CD14-positive monocyte (primary cell): ENCODE measurements at regions not wholly inside any gene's neighbourhood (a gene's known extent, or its start where the extent isn't known, plus 50 kb on each side); places are given as distances from the start of the nearest gene placed in this dataset.

Experiments used
- DNase-seq, 3 donors: peaks; one replicate each; pipeline ENCODE4 v3.0.0-alpha.2; 2011 to 2022
- H2AFZ ChIP-seq: 2 replicates; pipeline ENCODE4 v1.6.0; 2012; ENCODE audit warnings: mild to moderate bottlenecking, low read depth, low read length, inconsistent platforms; ENCODE audit not compliant: insufficient read depth, poor library complexity, severe bottlenecking
- H3K27ac ChIP-seq, 2 donors: 1 replicate in 1 of 2; 2 replicates in 1 of 2; pipeline ENCODE4 v1.5.1; 2012 to 2013; ENCODE audit warnings: low read length in 2 of 2, control low read depth in 1 of 2, inconsistent platforms in 1 of 2, low read depth in 1 of 2, mild to moderate bottlenecking in 1 of 2
- H3K27me3 ChIP-seq, 2 donors: one replicate each; pipeline versions ENCODE4 v1.6.0 to v1.6.1; 2011 to 2013; ENCODE audit warnings: low read length in 2 of 2; ENCODE audit not compliant: control insufficient read depth in 2 of 2, insufficient read depth in 2 of 2
- H3K36me3 ChIP-seq, 2 donors: replicated peaks in 1 of 2; 1 replicate in 1 of 2; 2 replicates in 1 of 2; pipeline versions ENCODE4 v1.5.1 to v1.6.1; 2012 to 2013; ENCODE audit warnings: low read length in 2 of 2, control low read depth in 1 of 2, inconsistent platforms in 1 of 2, mild to moderate bottlenecking in 1 of 2; ENCODE audit not compliant: insufficient read depth in 2 of 2, control insufficient read depth in 1 of 2
- H3K4me1 ChIP-seq, 2 donors: 1 replicate in 1 of 2; 2 replicates in 1 of 2; pipeline versions ENCODE4 v1.5.1 to v1.6.1; 2012 to 2013; ENCODE audit warnings: low read length in 2 of 2, control low read depth in 1 of 2, inconsistent platforms in 1 of 2, mild to moderate bottlenecking in 1 of 2, moderate library complexity in 1 of 2; ENCODE audit not compliant: insufficient read depth in 2 of 2, control insufficient read depth in 1 of 2
- H3K4me2 ChIP-seq: replicated peaks from 2 replicates; pipeline ENCODE3; 2012; ENCODE audit warnings: low read length, moderate library complexity, mild to moderate bottlenecking; ENCODE audit not compliant: poor library complexity, severe bottlenecking; ENCODE audit errors: extremely low read depth
- H3K4me3 ChIP-seq, 3 experiments: fragments of 200-600 bp in 1 of 3; sonication (generic) in 1 of 3; replicated peaks in 1 of 3; 1 replicate in 2 of 3; 2 replicates in 1 of 3; pipeline ENCODE4 v1.5.1; 2011 to 2013; ENCODE audit warnings: low read length in 3 of 3, mild to moderate bottlenecking in 3 of 3, control low read depth in 2 of 3, low read depth in 2 of 3, inconsistent platforms in 1 of 3, moderate library complexity in 1 of 3
- H3K79me2 ChIP-seq: 2 replicates; pipeline ENCODE4 v1.6.0; 2012; ENCODE audit warnings: mild to moderate bottlenecking, control low read depth, inconsistent platforms, low read length, moderate library complexity; ENCODE audit not compliant: insufficient read depth
- H3K9ac ChIP-seq: 2 replicates; pipeline ENCODE4 v1.6.0; 2017; ENCODE audit warnings: low read length, mild to moderate bottlenecking; ENCODE audit not compliant: insufficient read depth, poor library complexity, severe bottlenecking
- H3K9me3 ChIP-seq, 2 donors: replicated peaks in 1 of 2; 1 replicate in 1 of 2; 2 replicates in 1 of 2; pipeline versions ENCODE4 v1.5.1 to v1.6.1; 2012 to 2013; ENCODE audit warnings: low read length in 2 of 2, control low read depth in 1 of 2; ENCODE audit not compliant: control insufficient read depth in 1 of 2, insufficient read depth in 1 of 2
- H4K20me1 ChIP-seq: 2 replicates; pipeline ENCODE4 v1.6.0; 2012; ENCODE audit warnings: mild to moderate bottlenecking, low read length, control low read depth, moderate library complexity; ENCODE audit not compliant: insufficient read depth
- H3K27ac Mint-ChIP-seq, 7 donors: one replicate each; pipeline ENCODE4 v1.8.0; 2020; ENCODE audit warnings: mild to moderate bottlenecking in 7 of 7, mixed read lengths in 7 of 7, moderate library complexity in 6 of 7, inconsistent platforms in 2 of 7
- H3K27me3 Mint-ChIP-seq, 3 donors: one replicate each; pipeline ENCODE4 v1.8.0; 2021 to 2022; ENCODE audit warnings: low read depth in 3 of 3, mild to moderate bottlenecking in 3 of 3, mixed read lengths in 3 of 3, moderate library complexity in 3 of 3, inconsistent platforms in 1 of 3
- H3K36me3 Mint-ChIP-seq, 2 donors: one replicate each; pipeline ENCODE4 v1.8.0; 2020; ENCODE audit warnings: mixed read lengths in 2 of 2, inconsistent platforms in 1 of 2, mild to moderate bottlenecking in 1 of 2
- H3K4me1 Mint-ChIP-seq: one replicate; pipeline ENCODE4 v1.8.0; 2020; ENCODE audit warnings: mild to moderate bottlenecking, mixed read lengths
- H3K4me3 Mint-ChIP-seq, 2 donors: one replicate each; pipeline ENCODE4 v1.8.0; 2020; ENCODE audit warnings: mild to moderate bottlenecking in 2 of 2, mixed read lengths in 2 of 2, moderate library complexity in 1 of 2
- H3K9me3 Mint-ChIP-seq, 7 donors: one replicate each; pipeline ENCODE4 v1.8.0; 2020 to 2022; ENCODE audit warnings: mixed read lengths in 7 of 7, mild to moderate bottlenecking in 6 of 7, moderate library complexity in 6 of 7, inconsistent platforms in 2 of 7
- WGBS: methylation state at CpG from one replicate; pipeline ENCODE4 v1.1.5; 2013; ENCODE audit warnings: missing lambda C conversion rate; ENCODE audit not compliant: insufficient coverage; 5-methylcytosine and 5-hydroxymethylcytosine counted together
- intact Hi-C, 2 donors: fragments of 100-400 bp; cut with micrococcal nuclease; formaldehyde crosslinking; loops; one replicate each; pipeline versions ENCODE4 v1.15.0 to v1.15.1; 2023
- TF ChIP-seq, protein P1 (sequence below): fragments of 200-600 bp; IDR thresholded peaks from one replicate; pipeline ENCODE4 v1.8.0; 2022; ENCODE audit warnings: antibody characterized with exemption, mild to moderate bottlenecking

DNA sequence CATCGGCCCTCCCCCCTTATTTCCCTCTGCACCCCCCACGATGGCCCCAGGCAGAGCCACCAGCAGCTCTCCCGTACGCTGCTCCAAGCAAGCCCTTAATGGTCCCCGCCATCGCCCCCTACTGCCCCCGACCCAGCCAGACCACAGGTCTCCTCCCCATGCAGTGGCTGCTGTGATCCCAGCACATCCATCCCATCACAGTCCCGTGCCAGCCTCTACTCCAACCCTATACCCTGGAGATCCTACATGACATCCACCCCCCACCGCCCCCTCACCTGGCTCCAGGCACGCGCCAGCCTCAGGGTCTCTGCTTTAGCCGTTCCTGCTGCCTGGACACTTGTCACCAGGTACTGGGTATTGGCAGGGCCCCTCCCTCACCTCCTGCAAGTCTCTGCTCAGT is 85.8 kb upstream of the RTL6 start:
- no peak for DNase-seq
- Mint-ChIP-seq H3K9me3 (peaks cover 0 to 2% (median 0%) of the 10 kb centered on the region in 7 donors), H3K4me1 (peaks cover 16% of the 10 kb centered on the region)

GRCh38 chr22:44583061-44583760 is 85.2 kb upstream of the RTL6 start:
- TF ChIP-seq, protein P1, sequence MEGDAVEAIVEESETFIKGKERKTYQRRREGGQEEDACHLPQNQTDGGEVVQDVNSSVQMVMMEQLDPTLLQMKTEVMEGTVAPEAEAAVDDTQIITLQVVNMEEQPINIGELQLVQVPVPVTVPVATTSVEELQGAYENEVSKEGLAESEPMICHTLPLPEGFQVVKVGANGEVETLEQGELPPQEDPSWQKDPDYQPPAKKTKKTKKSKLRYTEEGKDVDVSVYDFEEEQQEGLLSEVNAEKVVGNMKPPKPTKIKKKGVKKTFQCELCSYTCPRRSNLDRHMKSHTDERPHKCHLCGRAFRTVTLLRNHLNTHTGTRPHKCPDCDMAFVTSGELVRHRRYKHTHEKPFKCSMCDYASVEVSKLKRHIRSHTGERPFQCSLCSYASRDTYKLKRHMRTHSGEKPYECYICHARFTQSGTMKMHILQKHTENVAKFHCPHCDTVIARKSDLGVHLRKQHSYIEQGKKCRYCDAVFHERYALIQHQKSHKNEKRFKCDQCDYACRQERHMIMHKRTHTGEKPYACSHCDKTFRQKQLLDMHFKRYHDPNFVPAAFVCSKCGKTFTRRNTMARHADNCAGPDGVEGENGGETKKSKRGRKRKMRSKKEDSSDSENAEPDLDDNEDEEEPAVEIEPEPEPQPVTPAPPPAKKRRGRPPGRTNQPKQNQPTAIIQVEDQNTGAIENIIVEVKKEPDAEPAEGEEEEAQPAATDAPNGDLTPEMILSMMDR: no peak
- H3K27me3 Mint-ChIP-seq: peaks cover 25 to 41% (median 26%) of the 10 kb centered on the region in 3 donors
- intact Hi-C loops: no loop called here
- Histone ChIP-seq H3K36me3 (no peaks in the 10 kb centered on the region), H3K27ac (no peak overlapping the region), H3K79me2 (no peaks in the 10 kb centered on the region), H2AFZ (peak overlapping the region; percentile 44), H3K4me1 (peaks cover 7 to 10% of the 10 kb centered on the region in 2 donors), H4K20me1 (no peaks in the 10 kb centered on the region), H3K27me3 (peaks cover 0 to 23% of the 10 kb centered on the region in 2 donors), H3K4me2 (no peak overlapping the region), H3K4me3 (no peak overlapping the region), H3K9ac (no peak overlapping the region), H3K9me3 (no peaks in the 10 kb centered on the region)
- peak overlapping the region in 1 of 2 donors; percentile 1 for H3K4me3 Mint-ChIP-seq
- H3K36me3 Mint-ChIP-seq: no peaks in the 10 kb centered on the region
- 62% methylated on average over 9 of the region's 15 CpGs for WGBS
- peaks cover 0 to 2% (median 0%) of the 10 kb centered on the region in 7 donors for H3K9me3 Mint-ChIP-seq
- H3K4me1 Mint-ChIP-seq: peaks cover 16% of the 10 kb centered on the region
- DNase-seq: peak in 2 of 3 donors; percentile 33 to 38
- H3K27ac Mint-ChIP-seq: no peak overlapping the region

More for the DNA sequence above, 85.8 kb upstream of the RTL6 start:
- Histone ChIP-seq H3K9ac (no peak overlapping the region), H4K20me1 (no peaks in the 10 kb centered on the region), H3K4me3 (no peak overlapping the region), H2AFZ (no peak overlapping the region), H3K36me3 (no peaks in the 10 kb centered on the region), H3K9me3 (no peaks in the 10 kb centered on the region), H3K4me1 (peaks cover 7 to 10% of the 10 kb centered on the region in 2 donors), H3K79me2 (no peaks in the 10 kb centered on the region), H3K27ac (no peak overlapping the region), H3K4me2 (no peak overlapping the region), H3K27me3 (peaks cover 0 to 23% of the 10 kb centered on the region in 2 donors)
- peaks cover 22 to 40% (median 28%) of the 10 kb centered on the region in 3 donors for H3K27me3 Mint-ChIP-seq
- H3K36me3 Mint-ChIP-seq: no peaks in the 10 kb centered on the region
- WGBS: 73% methylated on average over 9 of the region's 12 CpGs
- TF ChIP-seq, protein P1: no peak
- no peak overlapping the region for H3K4me3 Mint-ChIP-seq
- intact Hi-C loops: no loop called here
- H3K27ac Mint-ChIP-seq: no peak overlapping the region
